HG03064 (cell line): ENCODE measurements at regions not wholly inside any gene's neighbourhood (a gene's known extent, or its start where the extent isn't known, plus 50 kb on each side); places are given as distances from the start of the nearest gene placed in this dataset.
"Not testable (repeated sequence)": the region's sequence is repeated elsewhere in the genome, so short reads cannot be mapped to it uniquely, and the experiment has no call there.

ENCODE experiments used
- ATAC-seq: cut with Tn5 transposase; IDR thresholded peaks from one replicate; pipeline ENCODE4 v1.9.1; 2021; ENCODE audit warnings: low read depth; ENCODE audit not compliant: unreplicated experiment

- ATAC-seq, result no peak
Observed at GRCh38 chr5:168086746-168087145, 204.7 kb upstream of the WWC1 start.

GRCh38 chr5:168088410-168089173, 202.9 kb upstream of the WWC1 start:
- ATAC-seq, result no peak

GRCh38 chr5:168089201-168089887, 202.1 kb upstream of the WWC1 start:
- no peak for ATAC-seq

GRCh38 chr5:168092209-168093185, 198.9 kb upstream of the WWC1 start:
- no peak for ATAC-seq

GRCh38 chr5:168093200-168093910, 198.1 kb upstream of the WWC1 start:
- ATAC-seq, result no peak

GRCh38 chr5:168096525-168096924, 194.9 kb upstream of the WWC1 start:
- no peak for ATAC-seq

- no peak for ATAC-seq
Observed at GRCh38 chr5:168097876-168098653, 193.4 kb upstream of the WWC1 start.

GRCh38 chr5:168101352-168101751, 190.1 kb upstream of the WWC1 start:
- ATAC-seq, result no peak

- ATAC-seq, result not testable (repeated sequence)
Observed at GRCh38 chr5:168103018-168103417, 188.4 kb upstream of the WWC1 start.

- no peak for ATAC-seq
Observed at GRCh38 chr5:168104350-168104749, 187.1 kb upstream of the WWC1 start.

- no peak for ATAC-seq
Observed at GRCh38 chr5:168104811-168105481, 186.5 kb upstream of the WWC1 start.

GRCh38 chr5:168106008-168106761, 185.3 kb upstream of the WWC1 start:
- no peak for ATAC-seq

GRCh38 chr5:168109441-168109840, 182.0 kb upstream of the WWC1 start:
- ATAC-seq, result no peak

GRCh38 chr5:168110384-168110783, 181.1 kb upstream of the WWC1 start:
- no peak for ATAC-seq

- ATAC-seq, result no peak
Observed at GRCh38 chr5:168110870-168111832, 180.3 kb upstream of the WWC1 start.

- ATAC-seq, result peak; percentile 86
Observed at GRCh38 chr5:168114444-168115017, 176.9 kb upstream of the WWC1 start.

GRCh38 chr5:168117469-168117868, 174.0 kb upstream of the WWC1 start:
- no peak for ATAC-seq
